ENCODE measurements at regions not wholly inside any gene's neighbourhood (a gene's known extent, or its start where the extent isn't known, plus 50 kb on each side); places are given as distances from the start of the nearest gene placed in this dataset.

GRCh38 chr7:156100086-156100485 is 287.8 kb upstream of the SHH start:
- peaks cover 85% of the 10 kb centered on the region for H3K27me3 ChIP-seq (ENCODE audit: insufficient read depth, low read depth, severe bottlenecking)
- no peak for DNase-seq
- no peaks in the 10 kb centered on the region for H3K36me3 ChIP-seq
- H3K27ac ChIP-seq: no peak overlapping the region
- H3K4me3 ChIP-seq (ENCODE audit: low read depth, low read length): no peak overlapping the region
- no peaks in the 10 kb centered on the region for H3K9me3 ChIP-seq (ENCODE audit: severe bottlenecking)
- no peak for TF ChIP-seq CTCF (IDR thresholded peaks at IDR 0.05; ENCODE audit: low read depth, low read length)

- H3K27me3 ChIP-seq (ENCODE audit: insufficient read depth, low read depth, severe bottlenecking): peaks cover 84% of the 10 kb centered on the region
- TF ChIP-seq CTCF (IDR thresholded peaks at IDR 0.05; ENCODE audit: low read depth, low read length): no peak
- no peak for DNase-seq
Observed at GRCh38 chr7:156099085-156099484, 286.8 kb upstream of the SHH start.

GRCh38 chr7:156096771-156097538 is 284.7 kb upstream of the SHH start:
- DNase-seq: no peak
- no peak for TF ChIP-seq CTCF (IDR thresholded peaks at IDR 0.05; ENCODE audit: low read depth, low read length)
- Histone ChIP-seq H3K9me3 (ENCODE audit: severe bottlenecking) (no peaks in the 10 kb centered on the region), H3K27me3 (ENCODE audit: insufficient read depth, low read depth, severe bottlenecking) (peaks cover 81% of the 10 kb centered on the region), H3K36me3 (no peaks in the 10 kb centered on the region), H3K27ac (no peak overlapping the region), H3K4me3 (ENCODE audit: low read depth, low read length) (no peak overlapping the region)

More at GRCh38 chr7:156099085-156099484, 286.8 kb upstream of the SHH start:
- Histone ChIP-seq H3K4me3 (ENCODE audit: low read depth, low read length) (no peak overlapping the region), H3K9me3 (ENCODE audit: severe bottlenecking) (no peaks in the 10 kb centered on the region), H3K36me3 (no peaks in the 10 kb centered on the region), H3K27ac (no peak overlapping the region)

- no peak for TF ChIP-seq CTCF (IDR thresholded peaks at IDR 0.05; ENCODE audit: low read depth, low read length)
- no peak for DNase-seq
- Histone ChIP-seq H3K27me3 (ENCODE audit: insufficient read depth, low read depth, severe bottlenecking) (peaks cover 89% of the 10 kb centered on the region), H3K36me3 (no peaks in the 10 kb centered on the region), H3K4me3 (ENCODE audit: low read depth, low read length) (no peak overlapping the region), H3K27ac (no peak overlapping the region), H3K9me3 (ENCODE audit: severe bottlenecking) (no peaks in the 10 kb centered on the region)
Observed at GRCh38 chr7:156095908-156096539, 283.8 kb upstream of the SHH start.

GRCh38 chr7:156094350-156095146 is 282.3 kb upstream of the SHH start:
- no peaks in the 10 kb centered on the region for H3K36me3 ChIP-seq
- peaks cover 93% of the 10 kb centered on the region for H3K27me3 ChIP-seq (ENCODE audit: insufficient read depth, low read depth, severe bottlenecking)
- no peak for DNase-seq
- no peak for TF ChIP-seq CTCF (IDR thresholded peaks at IDR 0.05; ENCODE audit: low read depth, low read length)
- H3K4me3 ChIP-seq (ENCODE audit: low read depth, low read length): no peak overlapping the region
- H3K27ac ChIP-seq: no peak overlapping the region
- H3K9me3 ChIP-seq (ENCODE audit: severe bottlenecking): no peaks in the 10 kb centered on the region
